OCI-LY3 (cell line): ENCODE measurements at regions not wholly inside any gene's neighbourhood (a gene's known extent, or its start where the extent isn't known, plus 50 kb on each side); places are given as distances from the start of the nearest gene placed in this dataset.

Source experiments
- EZH2phosphoT487 ChIP-seq: fragments of 200-600 bp; shearing (Covaris generic); IDR thresholded peaks from 2 replicates; pipeline ENCODE4 v1.6.1; 2018; ENCODE audit warnings: antibody characterized with exemption, mixed run types, low read depth
- TF ChIP-seq, protein P1 (sequence below): fragments of 200-600, 300-600 bp; sonication (generic); IDR thresholded peaks from 2 replicates; pipeline ENCODE4 v1.5.1; 2014; ENCODE audit warnings: antibody characterized with exemption, low read length, low read depth

DNA sequence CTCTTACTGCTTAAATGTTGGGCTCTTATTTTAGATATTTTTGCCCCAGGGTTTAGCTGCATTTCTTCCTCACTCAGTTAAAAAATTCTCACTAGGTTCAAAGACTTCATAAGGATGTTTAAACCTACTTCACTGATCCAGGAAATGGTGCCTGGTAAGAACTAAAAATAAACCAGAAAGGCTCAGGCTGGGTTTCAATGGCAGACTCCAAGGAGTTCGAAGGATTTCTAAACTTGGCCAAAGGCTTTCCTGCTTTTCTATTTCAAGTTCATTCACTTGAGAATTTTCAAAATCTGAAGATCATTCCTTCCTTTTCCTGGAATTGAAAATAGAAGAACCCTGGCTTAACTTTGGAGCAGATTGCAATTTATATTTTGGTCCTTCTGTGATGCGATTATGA, 193.0 kb upstream of the MAP1B start:
- no peak for TF ChIP-seq EZH2phosphoT487
- TF ChIP-seq, protein P1, sequence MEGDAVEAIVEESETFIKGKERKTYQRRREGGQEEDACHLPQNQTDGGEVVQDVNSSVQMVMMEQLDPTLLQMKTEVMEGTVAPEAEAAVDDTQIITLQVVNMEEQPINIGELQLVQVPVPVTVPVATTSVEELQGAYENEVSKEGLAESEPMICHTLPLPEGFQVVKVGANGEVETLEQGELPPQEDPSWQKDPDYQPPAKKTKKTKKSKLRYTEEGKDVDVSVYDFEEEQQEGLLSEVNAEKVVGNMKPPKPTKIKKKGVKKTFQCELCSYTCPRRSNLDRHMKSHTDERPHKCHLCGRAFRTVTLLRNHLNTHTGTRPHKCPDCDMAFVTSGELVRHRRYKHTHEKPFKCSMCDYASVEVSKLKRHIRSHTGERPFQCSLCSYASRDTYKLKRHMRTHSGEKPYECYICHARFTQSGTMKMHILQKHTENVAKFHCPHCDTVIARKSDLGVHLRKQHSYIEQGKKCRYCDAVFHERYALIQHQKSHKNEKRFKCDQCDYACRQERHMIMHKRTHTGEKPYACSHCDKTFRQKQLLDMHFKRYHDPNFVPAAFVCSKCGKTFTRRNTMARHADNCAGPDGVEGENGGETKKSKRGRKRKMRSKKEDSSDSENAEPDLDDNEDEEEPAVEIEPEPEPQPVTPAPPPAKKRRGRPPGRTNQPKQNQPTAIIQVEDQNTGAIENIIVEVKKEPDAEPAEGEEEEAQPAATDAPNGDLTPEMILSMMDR, result no peak
